WTC11 (cell line): ENCODE measurements at regions not wholly inside any gene's neighbourhood (a gene's known extent, or its start where the extent isn't known, plus 50 kb on each side); places are given as distances from the start of the nearest gene placed in this dataset.

ENCODE experiments used
- ATAC-seq: fragments of 200-7000 bp; cut with Tn5 transposase; 2 replicates; pipeline ENCODE4 v1.10.0; 2021; ENCODE audit warnings: mild to moderate bottlenecking, moderate library complexity
- CTCF ChIA-PET: fragments of 300-600 bp; sonication (Branson Sonifier 250); formaldehyde crosslinking; loops from one replicate; lab custom pipeline; 2021; ENCODE audit warnings: antibody characterized with exemption; lab: Charles Lee
- POLR2A ChIA-PET: fragments of 350-600 bp; sonication (Branson Sonifier 250); formaldehyde crosslinking; loops from one replicate; lab custom pipeline; 2021; ENCODE audit warnings: antibody characterized with exemption; lab: Charles Lee
- DNase-seq: peaks from one replicate; pipeline ENCODE4 v3.0.0; 2021; ENCODE audit warnings: low spot score
- H3K27ac Mint-ChIP-seq: 2 replicates; pipeline ENCODE4 v1.8.0; 2021; ENCODE audit warnings: mixed read lengths
- H3K27me3 Mint-ChIP-seq: 2 replicates; pipeline ENCODE4 v1.8.0; 2021; ENCODE audit warnings: low read depth, mild to moderate bottlenecking, moderate library complexity, mixed read lengths
- H3K36me3 Mint-ChIP-seq: 2 replicates; pipeline ENCODE4 v1.8.0; 2021; ENCODE audit warnings: mixed read lengths
- H3K4me1 Mint-ChIP-seq: 2 replicates; pipeline ENCODE4 v1.8.0; 2022; ENCODE audit warnings: mixed read lengths
- H3K4me3 Mint-ChIP-seq: 2 replicates; pipeline ENCODE4 v1.8.0; 2021; ENCODE audit warnings: mild to moderate bottlenecking, moderate library complexity, mixed read lengths
- H3K9me3 Mint-ChIP-seq: 2 replicates; pipeline ENCODE4 v1.8.0; 2021; ENCODE audit warnings: mixed read lengths
- CREM ChIP-seq: sonication (generic); formaldehyde crosslinking; IDR thresholded peaks from 2 replicates; pipeline ENCODE4 v1.8.1; 2022; ENCODE audit warnings: mild to moderate bottlenecking, missing genetic modification reagents, moderate library complexity
- GABPB1 ChIP-seq: sonication (generic); formaldehyde crosslinking; IDR thresholded peaks from 2 replicates; pipeline ENCODE4 v1.8.1; 2023; ENCODE audit warnings: mild to moderate bottlenecking, missing genetic modification reagents
- NFE2L1 ChIP-seq: sonication (generic); formaldehyde crosslinking; IDR thresholded peaks from 2 replicates; pipeline ENCODE4 v1.8.1; 2023; ENCODE audit warnings: missing genetic modification reagents
- RELA ChIP-seq: sonication (generic); formaldehyde crosslinking; IDR thresholded peaks from 2 replicates; pipeline ENCODE4 v1.8.1; 2022; ENCODE audit warnings: missing genetic modification reagents, mild to moderate bottlenecking, borderline replicate concordance
- TP53 ChIP-seq: sonication (generic); formaldehyde crosslinking; IDR thresholded peaks from 2 replicates; pipeline ENCODE4 v1.8.1; 2023; ENCODE audit warnings: mild to moderate bottlenecking, missing genetic modification reagents
- TF ChIP-seq, protein P1 (sequence below): sonication (generic); formaldehyde crosslinking; IDR thresholded peaks from 2 replicates; pipeline ENCODE4 v1.8.1; 2022; ENCODE audit warnings: mild to moderate bottlenecking, missing genetic modification reagents, moderate library complexity, borderline replicate concordance
- TF ChIP-seq, protein P2 (sequence below): fragments of 250-450 bp; sonication (Bioruptor Pico); IDR thresholded peaks from 2 replicates; pipeline ENCODE4 v1.8.0; 2021; ENCODE audit warnings: mild to moderate bottlenecking
- TF ChIP-seq, protein P3 (sequence below): sonication (generic); formaldehyde crosslinking; IDR thresholded peaks from 2 replicates; pipeline ENCODE4 v1.8.0; 2023; ENCODE audit warnings: missing genetic modification reagents, mild to moderate bottlenecking, borderline replicate concordance
- TF ChIP-seq, protein P4 (sequence below): fragments of 250-450 bp; sonication (Bioruptor Pico); conservative IDR thresholded peaks from 2 replicates; pipeline ENCODE4 v1.9.0; 2021; ENCODE audit warnings: mild to moderate bottlenecking
- TF ChIP-seq, protein P5 (sequence below): sonication (generic); formaldehyde crosslinking; IDR thresholded peaks from 2 replicates; pipeline ENCODE4 v1.8.1; 2022; ENCODE audit warnings: low read depth, mild to moderate bottlenecking, moderate library complexity, missing genetic modification reagents, borderline replicate concordance
- TF ChIP-seq, protein P6 (sequence below): sonication (generic); formaldehyde crosslinking; conservative IDR thresholded peaks from 2 replicates; pipeline ENCODE4 v1.8.1; 2023; ENCODE audit warnings: mild to moderate bottlenecking, low read depth, missing genetic modification reagents, moderate library complexity
- TF ChIP-seq, protein P7 (sequence below): sonication (generic); formaldehyde crosslinking; IDR thresholded peaks from 2 replicates; pipeline ENCODE4 v1.8.1; 2023; ENCODE audit warnings: mild to moderate bottlenecking, missing genetic modification reagents
- TF ChIP-seq, protein P8 (sequence below): sonication (generic); formaldehyde crosslinking; IDR thresholded peaks from 2 replicates; pipeline ENCODE4 v1.8.0; 2022; ENCODE audit warnings: mild to moderate bottlenecking, missing genetic modification reagents
- TF ChIP-seq, protein P9 (sequence below): fragments of 250-450 bp; sonication (Bioruptor Pico); IDR thresholded peaks from 2 replicates; pipeline ENCODE4 v1.9.0; 2021; ENCODE audit warnings: mild to moderate bottlenecking
- TF ChIP-seq, protein P10 (sequence below): sonication (generic); formaldehyde crosslinking; IDR thresholded peaks from 2 replicates; pipeline ENCODE4 v1.8.1; 2022; ENCODE audit warnings: low read depth, missing genetic modification reagents, borderline replicate concordance

DNA sequence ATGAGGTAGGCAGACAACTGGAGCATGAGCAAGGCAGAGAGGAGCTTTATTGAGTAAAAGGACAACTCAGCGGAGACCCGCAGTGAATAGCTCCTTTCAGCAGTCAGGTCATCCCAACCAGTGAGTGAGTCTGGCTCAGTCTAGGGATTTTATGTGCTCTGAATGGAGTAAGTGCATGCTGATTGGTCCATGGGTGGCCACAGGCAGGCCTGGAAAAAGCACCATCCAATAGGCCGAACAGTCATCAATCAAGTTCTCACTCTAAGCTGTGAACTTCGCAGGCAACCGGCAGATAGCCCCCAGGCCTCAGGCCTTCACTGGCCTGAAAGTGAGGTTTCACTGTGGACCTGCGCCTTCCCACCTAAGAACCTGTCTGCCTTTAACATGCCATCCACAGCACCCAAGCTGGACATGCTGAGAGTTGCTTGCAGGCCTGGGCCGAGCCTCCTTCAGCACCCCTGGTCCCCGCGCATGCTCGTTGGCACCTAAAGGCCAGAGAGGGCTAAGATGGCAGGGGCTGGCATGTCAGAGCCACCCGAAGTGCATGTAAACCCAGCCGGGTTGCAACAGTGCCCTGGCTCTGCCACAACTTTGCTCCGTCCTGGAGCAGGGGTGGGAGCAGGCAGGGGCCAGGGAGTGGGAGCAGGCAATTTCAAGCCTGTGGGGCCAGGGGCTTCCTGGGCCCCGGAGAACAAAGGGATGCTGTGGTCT lies 698.7 kb downstream of the SLITRK1 start:
- Mint-ChIP-seq H3K27me3 (no peaks in the 10 kb centered on the region), H3K4me1 (no peaks in the 10 kb centered on the region), H3K36me3 (peaks cover 14% of the 10 kb centered on the region), H3K9me3 (peaks cover 21% of the 10 kb centered on the region), H3K4me3 (no peak overlapping the region), H3K27ac (no peak overlapping the region)
- DNase-seq = no peak
- ChIA-PET POLR2A (no interaction called here), CTCF (no interaction called here)
- TF ChIP-seq, protein P1, sequence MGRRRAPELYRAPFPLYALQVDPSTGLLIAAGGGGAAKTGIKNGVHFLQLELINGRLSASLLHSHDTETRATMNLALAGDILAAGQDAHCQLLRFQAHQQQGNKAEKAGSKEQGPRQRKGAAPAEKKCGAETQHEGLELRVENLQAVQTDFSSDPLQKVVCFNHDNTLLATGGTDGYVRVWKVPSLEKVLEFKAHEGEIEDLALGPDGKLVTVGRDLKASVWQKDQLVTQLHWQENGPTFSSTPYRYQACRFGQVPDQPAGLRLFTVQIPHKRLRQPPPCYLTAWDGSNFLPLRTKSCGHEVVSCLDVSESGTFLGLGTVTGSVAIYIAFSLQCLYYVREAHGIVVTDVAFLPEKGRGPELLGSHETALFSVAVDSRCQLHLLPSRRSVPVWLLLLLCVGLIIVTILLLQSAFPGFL (CRISPR knock-in tag) = no peak
- no peak for TF ChIP-seq TP53 (CRISPR knock-in tag)
- no peak for TF ChIP-seq RELA (CRISPR knock-in tag)
- no peak for TF ChIP-seq CREM
- TF ChIP-seq, protein P2, sequence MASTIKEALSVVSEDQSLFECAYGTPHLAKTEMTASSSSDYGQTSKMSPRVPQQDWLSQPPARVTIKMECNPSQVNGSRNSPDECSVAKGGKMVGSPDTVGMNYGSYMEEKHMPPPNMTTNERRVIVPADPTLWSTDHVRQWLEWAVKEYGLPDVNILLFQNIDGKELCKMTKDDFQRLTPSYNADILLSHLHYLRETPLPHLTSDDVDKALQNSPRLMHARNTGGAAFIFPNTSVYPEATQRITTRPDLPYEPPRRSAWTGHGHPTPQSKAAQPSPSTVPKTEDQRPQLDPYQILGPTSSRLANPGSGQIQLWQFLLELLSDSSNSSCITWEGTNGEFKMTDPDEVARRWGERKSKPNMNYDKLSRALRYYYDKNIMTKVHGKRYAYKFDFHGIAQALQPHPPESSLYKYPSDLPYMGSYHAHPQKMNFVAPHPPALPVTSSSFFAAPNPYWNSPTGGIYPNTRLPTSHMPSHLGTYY (CRISPR knock-in tag) = no peak
- TF ChIP-seq, protein P3, sequence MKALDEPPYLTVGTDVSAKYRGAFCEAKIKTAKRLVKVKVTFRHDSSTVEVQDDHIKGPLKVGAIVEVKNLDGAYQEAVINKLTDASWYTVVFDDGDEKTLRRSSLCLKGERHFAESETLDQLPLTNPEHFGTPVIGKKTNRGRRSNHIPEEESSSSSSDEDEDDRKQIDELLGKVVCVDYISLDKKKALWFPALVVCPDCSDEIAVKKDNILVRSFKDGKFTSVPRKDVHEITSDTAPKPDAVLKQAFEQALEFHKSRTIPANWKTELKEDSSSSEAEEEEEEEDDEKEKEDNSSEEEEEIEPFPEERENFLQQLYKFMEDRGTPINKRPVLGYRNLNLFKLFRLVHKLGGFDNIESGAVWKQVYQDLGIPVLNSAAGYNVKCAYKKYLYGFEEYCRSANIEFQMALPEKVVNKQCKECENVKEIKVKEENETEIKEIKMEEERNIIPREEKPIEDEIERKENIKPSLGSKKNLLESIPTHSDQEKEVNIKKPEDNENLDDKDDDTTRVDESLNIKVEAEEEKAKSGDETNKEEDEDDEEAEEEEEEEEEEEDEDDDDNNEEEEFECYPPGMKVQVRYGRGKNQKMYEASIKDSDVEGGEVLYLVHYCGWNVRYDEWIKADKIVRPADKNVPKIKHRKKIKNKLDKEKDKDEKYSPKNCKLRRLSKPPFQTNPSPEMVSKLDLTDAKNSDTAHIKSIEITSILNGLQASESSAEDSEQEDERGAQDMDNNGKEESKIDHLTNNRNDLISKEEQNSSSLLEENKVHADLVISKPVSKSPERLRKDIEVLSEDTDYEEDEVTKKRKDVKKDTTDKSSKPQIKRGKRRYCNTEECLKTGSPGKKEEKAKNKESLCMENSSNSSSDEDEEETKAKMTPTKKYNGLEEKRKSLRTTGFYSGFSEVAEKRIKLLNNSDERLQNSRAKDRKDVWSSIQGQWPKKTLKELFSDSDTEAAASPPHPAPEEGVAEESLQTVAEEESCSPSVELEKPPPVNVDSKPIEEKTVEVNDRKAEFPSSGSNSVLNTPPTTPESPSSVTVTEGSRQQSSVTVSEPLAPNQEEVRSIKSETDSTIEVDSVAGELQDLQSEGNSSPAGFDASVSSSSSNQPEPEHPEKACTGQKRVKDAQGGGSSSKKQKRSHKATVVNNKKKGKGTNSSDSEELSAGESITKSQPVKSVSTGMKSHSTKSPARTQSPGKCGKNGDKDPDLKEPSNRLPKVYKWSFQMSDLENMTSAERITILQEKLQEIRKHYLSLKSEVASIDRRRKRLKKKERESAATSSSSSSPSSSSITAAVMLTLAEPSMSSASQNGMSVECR = no peak
- TF ChIP-seq, protein P4, sequence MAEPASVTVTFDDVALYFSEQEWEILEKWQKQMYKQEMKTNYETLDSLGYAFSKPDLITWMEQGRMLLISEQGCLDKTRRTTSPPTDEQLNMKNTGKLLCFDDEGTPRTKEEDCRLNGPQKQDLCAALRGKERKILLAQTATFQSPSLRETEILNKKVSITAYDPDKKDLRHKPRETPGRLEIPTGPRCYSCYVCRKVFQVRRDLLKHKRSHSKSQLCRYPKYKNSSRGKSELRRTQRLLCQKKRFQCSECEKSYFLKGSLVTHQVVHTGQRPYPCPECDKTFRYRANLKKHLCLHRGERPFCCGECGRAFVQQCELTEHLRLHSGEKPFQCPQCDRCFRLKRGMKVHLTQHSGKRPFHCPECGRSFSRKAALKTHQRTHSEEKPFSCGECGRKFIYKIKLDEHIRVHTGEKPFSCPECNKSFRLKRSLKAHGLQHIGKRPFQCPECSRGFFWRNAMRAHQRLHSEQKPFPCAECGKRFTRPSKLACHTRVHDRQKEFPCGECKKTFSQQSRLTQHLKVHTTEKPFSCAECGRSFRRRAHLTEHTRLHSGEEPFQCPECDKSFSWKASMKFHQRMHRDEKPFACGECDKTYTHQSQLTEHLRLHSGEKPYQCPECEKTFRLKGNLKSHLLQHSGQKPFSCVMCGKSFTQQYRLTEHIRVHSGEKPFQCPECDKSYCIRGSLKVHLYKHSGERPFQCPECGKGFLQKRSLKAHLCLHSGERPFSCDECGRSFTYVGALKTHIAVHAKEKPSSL (CRISPR knock-in tag) = no peak
- TF ChIP-seq, protein P5, sequence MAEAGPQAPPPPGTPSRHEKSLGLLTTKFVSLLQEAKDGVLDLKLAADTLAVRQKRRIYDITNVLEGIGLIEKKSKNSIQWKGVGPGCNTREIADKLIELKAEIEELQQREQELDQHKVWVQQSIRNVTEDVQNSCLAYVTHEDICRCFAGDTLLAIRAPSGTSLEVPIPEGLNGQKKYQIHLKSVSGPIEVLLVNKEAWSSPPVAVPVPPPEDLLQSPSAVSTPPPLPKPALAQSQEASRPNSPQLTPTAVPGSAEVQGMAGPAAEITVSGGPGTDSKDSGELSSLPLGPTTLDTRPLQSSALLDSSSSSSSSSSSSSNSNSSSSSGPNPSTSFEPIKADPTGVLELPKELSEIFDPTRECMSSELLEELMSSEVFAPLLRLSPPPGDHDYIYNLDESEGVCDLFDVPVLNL (CRISPR knock-in tag) = no peak
- TF ChIP-seq, protein P6, sequence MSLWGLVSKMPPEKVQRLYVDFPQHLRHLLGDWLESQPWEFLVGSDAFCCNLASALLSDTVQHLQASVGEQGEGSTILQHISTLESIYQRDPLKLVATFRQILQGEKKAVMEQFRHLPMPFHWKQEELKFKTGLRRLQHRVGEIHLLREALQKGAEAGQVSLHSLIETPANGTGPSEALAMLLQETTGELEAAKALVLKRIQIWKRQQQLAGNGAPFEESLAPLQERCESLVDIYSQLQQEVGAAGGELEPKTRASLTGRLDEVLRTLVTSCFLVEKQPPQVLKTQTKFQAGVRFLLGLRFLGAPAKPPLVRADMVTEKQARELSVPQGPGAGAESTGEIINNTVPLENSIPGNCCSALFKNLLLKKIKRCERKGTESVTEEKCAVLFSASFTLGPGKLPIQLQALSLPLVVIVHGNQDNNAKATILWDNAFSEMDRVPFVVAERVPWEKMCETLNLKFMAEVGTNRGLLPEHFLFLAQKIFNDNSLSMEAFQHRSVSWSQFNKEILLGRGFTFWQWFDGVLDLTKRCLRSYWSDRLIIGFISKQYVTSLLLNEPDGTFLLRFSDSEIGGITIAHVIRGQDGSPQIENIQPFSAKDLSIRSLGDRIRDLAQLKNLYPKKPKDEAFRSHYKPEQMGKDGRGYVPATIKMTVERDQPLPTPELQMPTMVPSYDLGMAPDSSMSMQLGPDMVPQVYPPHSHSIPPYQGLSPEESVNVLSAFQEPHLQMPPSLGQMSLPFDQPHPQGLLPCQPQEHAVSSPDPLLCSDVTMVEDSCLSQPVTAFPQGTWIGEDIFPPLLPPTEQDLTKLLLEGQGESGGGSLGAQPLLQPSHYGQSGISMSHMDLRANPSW (CRISPR knock-in tag) = no peak
- TF ChIP-seq, protein P7, sequence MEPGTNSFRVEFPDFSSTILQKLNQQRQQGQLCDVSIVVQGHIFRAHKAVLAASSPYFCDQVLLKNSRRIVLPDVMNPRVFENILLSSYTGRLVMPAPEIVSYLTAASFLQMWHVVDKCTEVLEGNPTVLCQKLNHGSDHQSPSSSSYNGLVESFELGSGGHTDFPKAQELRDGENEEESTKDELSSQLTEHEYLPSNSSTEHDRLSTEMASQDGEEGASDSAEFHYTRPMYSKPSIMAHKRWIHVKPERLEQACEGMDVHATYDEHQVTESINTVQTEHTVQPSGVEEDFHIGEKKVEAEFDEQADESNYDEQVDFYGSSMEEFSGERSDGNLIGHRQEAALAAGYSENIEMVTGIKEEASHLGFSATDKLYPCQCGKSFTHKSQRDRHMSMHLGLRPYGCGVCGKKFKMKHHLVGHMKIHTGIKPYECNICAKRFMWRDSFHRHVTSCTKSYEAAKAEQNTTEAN = no peak
- TF ChIP-seq, protein P8, sequence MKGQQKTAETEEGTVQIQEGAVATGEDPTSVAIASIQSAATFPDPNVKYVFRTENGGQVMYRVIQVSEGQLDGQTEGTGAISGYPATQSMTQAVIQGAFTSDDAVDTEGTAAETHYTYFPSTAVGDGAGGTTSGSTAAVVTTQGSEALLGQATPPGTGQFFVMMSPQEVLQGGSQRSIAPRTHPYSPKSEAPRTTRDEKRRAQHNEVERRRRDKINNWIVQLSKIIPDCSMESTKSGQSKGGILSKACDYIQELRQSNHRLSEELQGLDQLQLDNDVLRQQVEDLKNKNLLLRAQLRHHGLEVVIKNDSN = no peak
- TF ChIP-seq, protein P9, sequence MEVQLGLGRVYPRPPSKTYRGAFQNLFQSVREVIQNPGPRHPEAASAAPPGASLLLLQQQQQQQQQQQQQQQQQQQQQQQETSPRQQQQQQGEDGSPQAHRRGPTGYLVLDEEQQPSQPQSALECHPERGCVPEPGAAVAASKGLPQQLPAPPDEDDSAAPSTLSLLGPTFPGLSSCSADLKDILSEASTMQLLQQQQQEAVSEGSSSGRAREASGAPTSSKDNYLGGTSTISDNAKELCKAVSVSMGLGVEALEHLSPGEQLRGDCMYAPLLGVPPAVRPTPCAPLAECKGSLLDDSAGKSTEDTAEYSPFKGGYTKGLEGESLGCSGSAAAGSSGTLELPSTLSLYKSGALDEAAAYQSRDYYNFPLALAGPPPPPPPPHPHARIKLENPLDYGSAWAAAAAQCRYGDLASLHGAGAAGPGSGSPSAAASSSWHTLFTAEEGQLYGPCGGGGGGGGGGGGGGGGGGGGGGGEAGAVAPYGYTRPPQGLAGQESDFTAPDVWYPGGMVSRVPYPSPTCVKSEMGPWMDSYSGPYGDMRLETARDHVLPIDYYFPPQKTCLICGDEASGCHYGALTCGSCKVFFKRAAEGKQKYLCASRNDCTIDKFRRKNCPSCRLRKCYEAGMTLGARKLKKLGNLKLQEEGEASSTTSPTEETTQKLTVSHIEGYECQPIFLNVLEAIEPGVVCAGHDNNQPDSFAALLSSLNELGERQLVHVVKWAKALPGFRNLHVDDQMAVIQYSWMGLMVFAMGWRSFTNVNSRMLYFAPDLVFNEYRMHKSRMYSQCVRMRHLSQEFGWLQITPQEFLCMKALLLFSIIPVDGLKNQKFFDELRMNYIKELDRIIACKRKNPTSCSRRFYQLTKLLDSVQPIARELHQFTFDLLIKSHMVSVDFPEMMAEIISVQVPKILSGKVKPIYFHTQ = no peak
- TF ChIP-seq, protein P10, sequence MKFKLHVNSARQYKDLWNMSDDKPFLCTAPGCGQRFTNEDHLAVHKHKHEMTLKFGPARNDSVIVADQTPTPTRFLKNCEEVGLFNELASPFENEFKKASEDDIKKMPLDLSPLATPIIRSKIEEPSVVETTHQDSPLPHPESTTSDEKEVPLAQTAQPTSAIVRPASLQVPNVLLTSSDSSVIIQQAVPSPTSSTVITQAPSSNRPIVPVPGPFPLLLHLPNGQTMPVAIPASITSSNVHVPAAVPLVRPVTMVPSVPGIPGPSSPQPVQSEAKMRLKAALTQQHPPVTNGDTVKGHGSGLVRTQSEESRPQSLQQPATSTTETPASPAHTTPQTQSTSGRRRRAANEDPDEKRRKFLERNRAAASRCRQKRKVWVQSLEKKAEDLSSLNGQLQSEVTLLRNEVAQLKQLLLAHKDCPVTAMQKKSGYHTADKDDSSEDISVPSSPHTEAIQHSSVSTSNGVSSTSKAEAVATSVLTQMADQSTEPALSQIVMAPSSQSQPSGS (CRISPR knock-in tag) = no peak
- TF ChIP-seq NFE2L1 (CRISPR knock-in tag) = no peak
- no peak for TF ChIP-seq GABPB1 (CRISPR knock-in tag)
- peak; percentile 67 for ATAC-seq
